HepG2 (cell line): ENCODE measurements at regions not wholly inside any gene's neighbourhood (a gene's known extent, or its start where the extent isn't known, plus 50 kb on each side); places are given as distances from the start of the nearest gene placed in this dataset.

Experiments
- ATAC-seq: fragments of 200-7000 bp; cut with Tn5 transposase; 3 replicates; pipeline ENCODE4 v1.9.1; 2020; ENCODE audit warnings: mild to moderate bottlenecking, moderate library complexity
- BruUV-seq: library from RNA; stranded (reverse); fragments of 400-500 nt; replicated peaks from 2 replicates; lab custom pipeline; 2021; lab: Mats Ljungman, UMichigan
- CTCF ChIA-PET: fragments of 300-600 bp; formaldehyde crosslinking; extraction: SDS; loops from one replicate; lab custom pipeline; 2021; ENCODE audit warnings: low total read pairs, inconsistent platforms, low intra/inter-chr PET ratio; lab: Yijun Ruan, JAX
- POLR2A ChIA-PET: fragments of 350-600 bp; sonication (Branson Sonifier 250); formaldehyde crosslinking; loops from one replicate; lab custom pipeline; 2020; ENCODE audit warnings: antibody characterized with exemption, inconsistent platforms; lab: Yijun Ruan, JAX
- DNase-seq: peaks from one replicate; pipeline ENCODE4 v3.0.0-alpha.2; 2015; ENCODE audit warnings: low spot score
- FAIRE-seq: peaks from 3 replicates; lab custom pipeline; 2011; peaks lifted over from hg19 to GRCh38; lab: Jason Lieb, UNC
- H2AFZ ChIP-seq: one replicate; pipeline ENCODE4 v1.6.1; 2011; ENCODE audit warnings: low read length, inconsistent platforms
- H3K27ac ChIP-seq: fragments of 300-600 bp; 3 replicates; pipeline ENCODE4 v1.8.0; 2011; ENCODE audit warnings: mixed run types, mild to moderate bottlenecking, mixed read lengths, low read length, inconsistent platforms; ENCODE audit not compliant: insufficient read depth; ENCODE audit errors: extremely low read length
- H3K27me3 ChIP-seq, 2 experiments: fragments of 200-600 bp in 1 of 2; 2 replicates in 1 of 2; 3 replicates in 1 of 2; pipeline versions ENCODE4 v1.6.0 to v1.8.0; 2011; ENCODE audit warnings: low read length in 2 of 2, mild to moderate bottlenecking in 2 of 2, moderate library complexity in 2 of 2, inconsistent platforms in 1 of 2; ENCODE audit not compliant: insufficient read depth in 2 of 2, control insufficient read depth in 1 of 2
- H3K36me3 ChIP-seq, 2 experiments: fragments of 200-600 bp in 1 of 2; replicated peaks in 1 of 2; 2 replicates in 1 of 2; 3 replicates in 1 of 2; pipeline versions ENCODE4 v1.5.1 to v1.8.0; 2011; ENCODE audit warnings: low read length in 2 of 2, inconsistent platforms in 1 of 2; ENCODE audit not compliant: insufficient read depth in 2 of 2, control insufficient read depth in 1 of 2
- H3K4me1 ChIP-seq: 2 replicates; pipeline ENCODE4 v1.5.1; 2012; ENCODE audit warnings: low read length, inconsistent platforms; ENCODE audit not compliant: insufficient read depth
- H3K4me2 ChIP-seq: 2 replicates; pipeline ENCODE4 v1.6.0; 2011; ENCODE audit warnings: low read depth, low read length, inconsistent platforms
- H3K4me3 ChIP-seq, 3 experiments: fragments of 200-600 bp in 1 of 3; sonication (generic), shearing (Covaris generic) in 1 of 3; replicated peaks in 1 of 3; 2 replicates each; pipeline ENCODE4 v1.5.1; 2011 to 2016; ENCODE audit warnings: low read length in 3 of 3, inconsistent platforms in 2 of 3, low read depth in 2 of 3, mild to moderate bottlenecking in 2 of 3, control low read depth in 1 of 3, mixed read lengths in 1 of 3; ENCODE audit not compliant: insufficient read depth in 1 of 3
- H3K79me2 ChIP-seq: one replicate; pipeline ENCODE4 v1.6.1; 2011; ENCODE audit warnings: low read length, inconsistent platforms; ENCODE audit not compliant: insufficient read depth
- H3K9ac ChIP-seq: 2 replicates; pipeline ENCODE4 v1.6.0; 2011; ENCODE audit warnings: mild to moderate bottlenecking, low read depth, low read length, inconsistent platforms; ENCODE audit not compliant: insufficient read depth
- H3K9me3 ChIP-seq: 2 replicates; pipeline ENCODE4 v1.5.1; 2012; ENCODE audit warnings: mild to moderate bottlenecking, low read length
- H4K20me1 ChIP-seq: 2 replicates; pipeline ENCODE4 v1.6.0; 2011; ENCODE audit warnings: inconsistent platforms, mild to moderate bottlenecking, low read length, moderate library complexity; ENCODE audit not compliant: insufficient read depth
- EZH2 ChIP-seq: conservative IDR thresholded peaks from 2 replicates; pipeline ENCODE4 v1.6.1; 2012; ENCODE audit warnings: mild to moderate bottlenecking, low read depth, low read length, moderate library complexity
- MAFG ChIP-seq: sonication (generic); formaldehyde crosslinking; IDR thresholded peaks from 2 replicates; pipeline ENCODE4 v1.5.1; 2020; ENCODE audit warnings: mild to moderate bottlenecking, missing genetic modification reagents
- PITX1 ChIP-seq: sonication (generic); formaldehyde crosslinking; IDR thresholded peaks from 2 replicates; pipeline ENCODE4 v1.5.1; 2020; ENCODE audit warnings: mild to moderate bottlenecking, missing genetic modification reagents
- ZBTB8A ChIP-seq: sonication (generic); formaldehyde crosslinking; IDR thresholded peaks from 2 replicates; pipeline ENCODE4 v1.4.0; 2020; ENCODE audit warnings: mild to moderate bottlenecking, low read depth, missing genetic modification reagents, borderline replicate concordance
- ZNF629 ChIP-seq: sonication (generic); formaldehyde crosslinking; conservative IDR thresholded peaks from 2 replicates; pipeline ENCODE4 v1.5.0; 2020; ENCODE audit warnings: missing genetic modification reagents
- WGBS: methylation state at CpG from one replicate; pipeline ENCODE4 v1.1.6; 2017; ENCODE audit warnings: low lambda C conversion rate; 5-methylcytosine and 5-hydroxymethylcytosine counted together
- in situ Hi-C: cut with HindIII; loops from 2 replicates; pipeline ENCODE4 v1.10.0; 2017; ENCODE audit warnings: low pct_unique_long_range_greater_than_20kb; ENCODE audit not compliant: extremely low pct_ligation_motif_present
- intact Hi-C: fragments of 100-400 bp; cut with micrococcal nuclease; formaldehyde crosslinking; loops from one replicate; pipeline ENCODE4 v1.10.0; 2022; ENCODE audit not compliant: unreplicated experiment
- TF ChIP-seq, protein P1 (sequence below): IDR thresholded peaks from 2 replicates; pipeline ENCODE4 v1.6.1; 2012; ENCODE audit warnings: low read length, improper control_type of control experiment
- TF ChIP-seq, protein P2 (sequence below): sonication (generic); formaldehyde crosslinking; IDR thresholded peaks from 2 replicates; pipeline ENCODE4 v1.4.0; 2020; ENCODE audit warnings: missing genetic modification reagents, mild to moderate bottlenecking, borderline replicate concordance

DNA sequence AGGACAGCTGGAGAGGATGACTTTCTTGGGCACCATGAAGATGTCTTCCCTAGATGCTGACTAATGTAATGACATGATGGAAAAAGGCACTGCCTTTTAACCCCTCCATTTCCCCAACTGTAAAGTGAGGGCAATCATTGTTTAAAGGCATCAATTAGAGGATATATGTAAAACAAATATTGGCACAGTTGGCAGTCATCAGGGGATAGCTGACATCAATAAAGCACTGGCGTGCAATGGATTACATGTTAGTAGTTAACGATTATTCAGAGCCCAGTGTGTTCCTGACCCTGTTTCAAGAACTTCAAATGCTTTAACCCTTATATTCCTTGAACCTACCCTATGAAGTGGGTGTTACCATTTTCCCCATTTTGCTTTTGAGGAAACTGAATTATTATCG lies 100.7 kb downstream of the TMEM114 start:
- H3K79me2 ChIP-seq, result no peaks in the 10 kb centered on the region
- H3K4me3 ChIP-seq, result no peak overlapping the region
- H3K9me3 ChIP-seq, result no peaks in the 10 kb centered on the region
- ChIA-PET CTCF (no interaction called here), POLR2A (no interaction called here)
- no peak overlapping the region for H3K4me2 ChIP-seq
- TF ChIP-seq PITX1, result no peak
- no peak for TF ChIP-seq ZBTB8A (CRISPR knock-in tag)
- TF ChIP-seq ZNF629, result no peak
- TF ChIP-seq, protein P1, sequence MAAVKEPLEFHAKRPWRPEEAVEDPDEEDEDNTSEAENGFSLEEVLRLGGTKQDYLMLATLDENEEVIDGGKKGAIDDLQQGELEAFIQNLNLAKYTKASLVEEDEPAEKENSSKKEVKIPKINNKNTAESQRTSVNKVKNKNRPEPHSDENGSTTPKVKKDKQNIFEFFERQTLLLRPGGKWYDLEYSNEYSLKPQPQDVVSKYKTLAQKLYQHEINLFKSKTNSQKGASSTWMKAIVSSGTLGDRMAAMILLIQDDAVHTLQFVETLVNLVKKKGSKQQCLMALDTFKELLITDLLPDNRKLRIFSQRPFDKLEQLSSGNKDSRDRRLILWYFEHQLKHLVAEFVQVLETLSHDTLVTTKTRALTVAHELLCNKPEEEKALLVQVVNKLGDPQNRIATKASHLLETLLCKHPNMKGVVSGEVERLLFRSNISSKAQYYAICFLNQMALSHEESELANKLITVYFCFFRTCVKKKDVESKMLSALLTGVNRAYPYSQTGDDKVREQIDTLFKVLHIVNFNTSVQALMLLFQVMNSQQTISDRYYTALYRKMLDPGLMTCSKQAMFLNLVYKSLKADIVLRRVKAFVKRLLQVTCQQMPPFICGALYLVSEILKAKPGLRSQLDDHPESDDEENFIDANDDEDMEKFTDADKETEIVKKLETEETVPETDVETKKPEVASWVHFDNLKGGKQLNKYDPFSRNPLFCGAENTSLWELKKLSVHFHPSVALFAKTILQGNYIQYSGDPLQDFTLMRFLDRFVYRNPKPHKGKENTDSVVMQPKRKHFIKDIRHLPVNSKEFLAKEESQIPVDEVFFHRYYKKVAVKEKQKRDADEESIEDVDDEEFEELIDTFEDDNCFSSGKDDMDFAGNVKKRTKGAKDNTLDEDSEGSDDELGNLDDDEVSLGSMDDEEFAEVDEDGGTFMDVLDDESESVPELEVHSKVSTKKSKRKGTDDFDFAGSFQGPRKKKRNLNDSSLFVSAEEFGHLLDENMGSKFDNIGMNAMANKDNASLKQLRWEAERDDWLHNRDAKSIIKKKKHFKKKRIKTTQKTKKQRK, result no peak
- TF ChIP-seq EZH2, result no peak
- TF ChIP-seq, protein P2, sequence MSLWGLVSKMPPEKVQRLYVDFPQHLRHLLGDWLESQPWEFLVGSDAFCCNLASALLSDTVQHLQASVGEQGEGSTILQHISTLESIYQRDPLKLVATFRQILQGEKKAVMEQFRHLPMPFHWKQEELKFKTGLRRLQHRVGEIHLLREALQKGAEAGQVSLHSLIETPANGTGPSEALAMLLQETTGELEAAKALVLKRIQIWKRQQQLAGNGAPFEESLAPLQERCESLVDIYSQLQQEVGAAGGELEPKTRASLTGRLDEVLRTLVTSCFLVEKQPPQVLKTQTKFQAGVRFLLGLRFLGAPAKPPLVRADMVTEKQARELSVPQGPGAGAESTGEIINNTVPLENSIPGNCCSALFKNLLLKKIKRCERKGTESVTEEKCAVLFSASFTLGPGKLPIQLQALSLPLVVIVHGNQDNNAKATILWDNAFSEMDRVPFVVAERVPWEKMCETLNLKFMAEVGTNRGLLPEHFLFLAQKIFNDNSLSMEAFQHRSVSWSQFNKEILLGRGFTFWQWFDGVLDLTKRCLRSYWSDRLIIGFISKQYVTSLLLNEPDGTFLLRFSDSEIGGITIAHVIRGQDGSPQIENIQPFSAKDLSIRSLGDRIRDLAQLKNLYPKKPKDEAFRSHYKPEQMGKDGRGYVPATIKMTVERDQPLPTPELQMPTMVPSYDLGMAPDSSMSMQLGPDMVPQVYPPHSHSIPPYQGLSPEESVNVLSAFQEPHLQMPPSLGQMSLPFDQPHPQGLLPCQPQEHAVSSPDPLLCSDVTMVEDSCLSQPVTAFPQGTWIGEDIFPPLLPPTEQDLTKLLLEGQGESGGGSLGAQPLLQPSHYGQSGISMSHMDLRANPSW (CRISPR knock-in tag), result no peak
- no peak for TF ChIP-seq MAFG (CRISPR knock-in tag)
- H3K27ac ChIP-seq, result no peak overlapping the region
- intact Hi-C loops, result no loop called here
- no peak overlapping the region for H3K9ac ChIP-seq
- FAIRE-seq (no peak), DNase-seq (no peak), ATAC-seq (no peak)
- no peaks in the 10 kb centered on the region for H3K4me1 ChIP-seq
- in situ Hi-C loops, result no loop called here
- H3K27me3 ChIP-seq, result peaks cover 3 to 58% of the 10 kb centered on the region in 2 experiments; a peak in 4 of 5 replicates
- no TSS peak for BruUV-seq
- no peaks in the 10 kb centered on the region for H3K36me3 ChIP-seq
- WGBS, result 8% methylated on average over 3 of the region's 3 CpGs
- no peaks in the 10 kb centered on the region for H4K20me1 ChIP-seq
- no peak overlapping the region for H2AFZ ChIP-seq
